ENCODE measurements at regions not wholly inside any gene's neighbourhood (a gene's known extent, or its start where the extent isn't known, plus 50 kb on each side); places are given as distances from the start of the nearest gene placed in this dataset.
"Not testable (repeated sequence)": the region's sequence is repeated elsewhere in the genome, so short reads cannot be mapped to it uniquely, and the experiment has no call there.

DNA sequence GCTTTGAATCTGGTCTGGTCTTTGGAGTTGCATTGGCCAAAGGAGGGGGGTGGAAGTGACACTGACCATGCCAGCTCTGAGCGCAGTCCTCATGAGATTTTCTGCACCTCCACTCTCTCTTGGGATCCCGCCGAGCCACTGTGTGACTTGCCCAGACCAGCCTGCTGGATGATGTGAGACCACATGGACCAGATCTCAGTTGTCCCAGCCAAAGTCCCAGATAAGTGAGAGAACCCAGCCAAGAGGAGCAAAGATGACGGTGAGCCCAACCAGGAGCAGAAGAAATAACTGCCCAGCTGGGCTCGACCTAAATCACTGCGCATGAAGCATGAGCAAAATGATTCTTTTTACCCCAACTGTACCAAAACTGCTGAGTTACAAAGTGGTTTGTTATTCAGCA, 96.5 kb upstream of the ERCC4 start:
- DNase-seq, result no peak

DNA sequence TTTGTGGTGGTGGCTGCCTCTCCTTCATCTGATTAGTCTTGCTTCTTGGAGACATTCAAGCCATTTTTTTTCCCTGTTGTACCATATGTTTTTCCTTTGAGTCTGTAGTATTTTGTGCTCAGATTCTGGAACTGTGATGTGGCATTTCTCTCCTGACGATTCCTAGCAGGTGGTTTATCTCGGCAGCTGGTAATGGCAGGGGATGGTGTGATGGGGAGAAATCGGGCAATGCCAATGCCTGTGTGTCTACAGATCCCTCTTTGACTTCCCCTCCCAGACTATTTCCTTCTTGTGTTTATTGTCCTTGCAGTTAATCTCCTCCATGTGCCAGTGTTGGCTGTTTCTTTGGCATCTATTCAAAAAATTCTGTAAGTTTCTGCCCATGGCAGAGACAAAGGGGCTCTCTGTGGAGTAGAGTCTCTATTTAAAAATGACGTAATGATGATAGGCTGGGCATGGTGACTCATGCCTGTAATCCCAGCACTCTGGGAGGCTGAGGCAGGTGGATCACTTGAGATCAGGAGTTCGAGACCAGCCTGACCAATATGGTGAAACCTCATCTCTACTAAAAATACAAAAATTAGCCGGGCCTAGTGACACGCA, 90.2 kb upstream of the ERCC4 start:
- no peak for DNase-seq

DNA sequence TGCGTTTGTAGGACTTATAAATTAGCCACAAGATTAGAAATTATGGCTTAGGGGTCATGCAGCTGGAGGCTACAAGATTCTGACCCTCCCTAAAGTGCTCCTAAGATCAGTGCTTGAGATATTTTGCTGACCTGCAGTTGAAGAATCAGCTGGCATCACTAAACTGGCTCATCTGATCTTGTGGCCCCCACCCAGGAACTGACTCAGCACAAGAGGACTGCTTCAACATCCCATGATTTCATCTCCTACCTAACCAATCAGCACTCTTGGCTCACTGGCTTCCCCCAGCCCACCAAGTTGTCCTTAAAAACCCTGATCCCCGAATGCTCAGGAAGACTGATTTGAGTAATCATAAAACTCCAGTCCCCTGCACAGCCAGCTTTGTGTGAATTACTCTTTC, 86.4 kb upstream of the ERCC4 start:
- DNase-seq, result no peak

DNA sequence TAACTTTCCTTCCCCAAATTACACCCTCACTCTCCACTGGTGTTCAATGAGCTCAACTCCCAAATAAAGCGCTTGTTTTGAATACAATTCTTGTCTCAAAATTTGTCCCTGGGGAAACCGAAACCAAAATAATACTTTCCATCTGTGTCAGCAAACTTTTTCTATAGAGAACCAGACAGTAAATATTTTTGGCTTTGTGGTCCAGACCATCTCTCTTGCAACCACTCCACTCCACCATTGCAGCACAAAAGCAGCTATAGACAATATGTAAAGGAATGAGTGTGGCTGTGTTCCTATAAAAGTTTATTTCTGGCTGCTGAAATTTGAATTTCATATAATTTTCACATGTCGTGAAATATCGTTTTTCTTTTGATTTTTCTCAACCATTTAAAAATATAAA, 84.6 kb upstream of the ERCC4 start:
- no peak for DNase-seq

DNA sequence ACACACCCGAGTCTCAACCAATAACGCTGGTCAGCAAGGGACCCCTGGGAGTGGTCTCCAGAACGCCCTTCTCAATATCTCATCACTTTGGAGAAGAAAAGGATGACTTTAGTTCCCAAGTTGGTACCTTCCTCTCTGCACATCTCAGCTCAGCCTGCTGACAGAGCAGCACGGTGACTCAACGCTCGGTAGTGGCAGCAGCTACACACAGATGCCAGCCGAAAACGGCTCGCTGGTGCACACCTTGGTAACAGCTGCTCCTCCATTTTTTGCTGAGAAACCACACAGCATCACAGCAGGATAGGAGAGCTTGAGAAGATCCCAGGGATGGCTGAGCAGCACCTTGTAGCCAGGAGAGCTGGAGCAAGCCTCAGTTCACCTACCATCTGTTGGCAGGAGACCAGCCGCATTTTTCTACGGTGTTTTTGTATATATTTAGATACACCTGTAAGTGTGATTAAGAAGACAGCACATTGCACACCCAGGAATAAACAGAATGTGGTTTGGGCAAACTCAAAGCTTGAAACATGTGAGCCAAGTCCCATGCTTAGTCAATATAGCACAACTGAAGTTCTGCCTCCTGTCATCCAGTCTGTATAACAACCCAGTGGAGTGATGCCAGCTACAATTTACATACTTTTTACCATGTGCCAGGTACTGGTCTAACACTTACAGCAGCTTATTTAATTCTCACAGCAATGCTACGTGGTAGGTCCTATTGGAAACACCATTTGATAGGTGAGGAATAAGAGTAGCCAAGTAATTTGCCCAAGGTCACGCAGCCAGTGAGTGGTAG, 83.8 kb upstream of the ERCC4 start:
- DNase-seq, result no peak

DNA sequence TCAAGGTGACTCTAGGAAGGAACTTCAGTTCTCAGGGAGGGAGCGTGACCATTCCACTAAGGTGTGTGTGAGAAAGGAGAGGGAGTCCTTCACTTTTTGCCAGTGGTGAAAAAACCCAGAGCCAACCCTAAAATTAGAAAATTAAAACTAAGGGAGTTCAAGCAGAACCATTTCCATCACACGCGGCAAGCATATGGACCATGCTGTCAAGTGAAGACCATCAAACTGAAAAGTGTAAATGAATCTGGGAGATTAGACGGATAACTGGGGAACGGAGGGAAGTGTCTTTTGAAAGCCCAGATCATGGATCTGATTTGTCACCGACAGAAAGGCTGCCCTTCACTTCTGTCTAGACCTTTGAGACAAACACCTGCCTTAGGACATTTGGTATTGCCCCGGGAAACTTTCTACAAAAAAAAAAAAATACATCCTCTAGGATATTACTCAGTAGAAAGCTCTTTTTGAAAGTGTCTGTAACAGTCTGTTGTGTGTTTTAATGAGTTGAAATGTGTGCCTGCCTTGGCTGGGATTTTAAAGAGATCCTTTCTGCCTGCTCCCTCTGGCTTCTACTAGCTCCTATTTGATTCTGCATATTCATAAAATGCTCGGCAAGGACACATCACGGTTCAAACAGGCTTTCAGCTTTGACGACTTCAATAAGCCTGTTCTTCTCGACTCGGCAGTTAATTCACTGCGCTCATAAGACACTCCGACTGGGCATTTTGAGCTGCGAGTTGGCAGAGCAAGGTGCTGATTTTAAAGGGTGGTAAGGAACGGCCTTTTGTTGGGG, 81.4 kb upstream of the ERCC4 start:
- no peak for DNase-seq

DNA sequence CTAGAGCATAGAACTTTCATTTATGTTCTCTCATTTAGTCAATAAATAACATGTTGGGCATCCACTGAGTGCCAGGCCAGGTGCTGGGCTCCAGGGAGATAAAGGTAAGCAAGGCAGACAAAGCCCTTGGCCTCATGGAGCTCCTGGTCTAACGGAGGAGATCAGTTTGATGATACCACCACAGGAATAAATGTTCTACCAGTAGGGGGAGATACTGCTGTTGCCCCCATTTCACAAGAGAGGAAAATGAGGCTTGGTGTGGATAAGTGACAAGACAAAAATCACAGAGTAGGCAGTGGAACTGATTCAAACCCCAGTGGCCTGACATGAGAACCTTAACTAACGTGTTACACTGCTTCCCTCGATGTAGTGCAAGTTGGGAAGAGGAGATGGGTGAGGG, 80.4 kb upstream of the ERCC4 start:
- DNase-seq, result no peak

DNA sequence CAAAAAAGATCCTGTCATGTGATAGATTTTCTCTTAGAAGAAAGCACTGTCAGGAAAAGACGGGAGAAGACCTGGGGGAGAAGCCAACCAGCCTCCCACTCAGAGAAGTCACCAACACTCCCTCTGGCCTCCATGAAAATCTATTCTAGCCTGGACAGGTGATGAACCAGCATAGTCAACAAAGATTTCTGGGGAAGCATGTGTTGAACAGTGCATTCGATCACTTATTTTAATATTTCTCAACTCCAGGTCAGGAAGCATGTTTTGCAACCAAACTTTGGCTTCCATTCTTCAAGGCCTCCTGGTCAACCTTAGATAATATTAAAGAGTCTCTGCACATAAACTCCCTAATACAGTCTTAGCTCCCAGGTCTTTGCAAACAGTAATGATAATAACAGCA, 74.7 kb upstream of the ERCC4 start:
- DNase-seq, result no peak

DNA sequence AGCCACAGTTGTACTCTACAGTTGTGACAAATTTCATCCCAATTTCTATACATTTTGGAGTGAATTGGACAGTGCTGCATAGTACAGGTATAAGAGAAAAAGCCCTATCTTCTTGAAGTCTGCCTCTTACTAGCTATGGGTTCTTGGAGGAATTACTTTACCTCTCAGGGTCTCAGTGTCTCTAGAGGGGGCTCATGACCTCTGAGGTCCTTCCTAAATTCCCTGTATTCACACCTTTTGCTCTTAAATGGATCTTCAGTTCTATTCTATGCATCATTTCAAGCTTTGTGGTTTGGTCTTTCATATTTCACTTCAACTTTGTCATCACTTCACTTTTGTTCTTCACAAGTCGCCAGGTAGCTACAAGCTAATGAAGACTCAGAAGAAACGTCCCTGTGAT, 71.2 kb upstream of the ERCC4 start:
- no peak for DNase-seq

DNA sequence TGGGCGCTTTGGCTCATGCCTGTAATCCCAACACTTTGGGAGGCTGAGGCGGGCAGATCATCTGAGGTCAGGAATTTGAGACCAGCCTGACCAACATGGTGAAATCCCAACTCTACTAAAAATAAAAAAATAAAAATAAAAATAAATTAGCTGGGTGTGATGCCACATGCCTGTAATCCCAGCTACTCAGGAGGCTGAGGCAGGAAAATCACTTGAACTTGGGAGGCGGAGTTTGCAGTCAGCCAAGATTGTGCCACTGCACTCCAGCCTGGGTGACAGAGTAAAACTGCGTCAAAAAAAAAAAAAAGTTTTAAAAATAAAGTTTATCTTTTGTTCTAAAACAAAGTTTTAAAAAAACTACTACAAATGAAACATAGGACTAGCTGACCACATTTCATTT, 69.8 kb upstream of the ERCC4 start:
- DNase-seq, result not testable (repeated sequence)

DNA sequence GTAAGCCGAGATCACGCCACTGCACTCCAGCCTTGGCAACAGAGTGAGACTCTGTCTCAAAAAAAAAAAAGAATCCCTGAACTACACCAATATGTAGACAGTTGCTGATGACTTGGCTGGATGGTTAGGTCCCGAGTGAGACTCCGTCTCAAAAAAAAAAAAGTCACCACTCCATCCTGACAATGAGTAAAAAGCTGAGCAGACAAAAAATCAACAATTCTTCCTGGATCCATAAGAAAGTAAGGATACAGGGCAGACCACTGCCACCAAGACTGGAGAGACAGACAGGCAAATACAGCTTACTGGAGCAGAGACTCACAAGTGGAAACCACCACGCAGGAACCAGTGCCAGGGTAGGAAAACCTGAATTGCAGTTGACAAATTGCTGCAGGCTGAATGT, 67.1 kb upstream of the ERCC4 start:
- no peak for DNase-seq

DNA sequence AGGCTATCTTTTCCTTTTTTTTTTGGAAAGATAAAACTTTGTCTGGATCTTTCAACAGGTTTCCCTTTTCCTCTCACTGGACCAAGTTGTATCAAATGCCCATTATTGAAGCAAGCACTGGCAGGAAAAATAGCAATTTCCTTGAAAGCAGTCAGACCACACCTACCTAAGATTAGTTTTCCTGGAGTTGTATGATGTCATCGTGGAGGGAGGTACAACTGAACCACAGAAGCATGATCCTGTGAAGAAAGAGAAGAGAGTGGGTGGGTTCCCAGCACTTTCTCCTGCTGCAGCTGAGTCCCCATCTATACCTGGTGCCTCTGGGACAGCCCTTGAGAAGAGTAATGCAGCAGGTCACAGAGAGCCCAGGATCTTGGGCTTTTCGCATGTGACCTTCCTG, 63.6 kb upstream of the ERCC4 start:
- no peak for DNase-seq

DNA sequence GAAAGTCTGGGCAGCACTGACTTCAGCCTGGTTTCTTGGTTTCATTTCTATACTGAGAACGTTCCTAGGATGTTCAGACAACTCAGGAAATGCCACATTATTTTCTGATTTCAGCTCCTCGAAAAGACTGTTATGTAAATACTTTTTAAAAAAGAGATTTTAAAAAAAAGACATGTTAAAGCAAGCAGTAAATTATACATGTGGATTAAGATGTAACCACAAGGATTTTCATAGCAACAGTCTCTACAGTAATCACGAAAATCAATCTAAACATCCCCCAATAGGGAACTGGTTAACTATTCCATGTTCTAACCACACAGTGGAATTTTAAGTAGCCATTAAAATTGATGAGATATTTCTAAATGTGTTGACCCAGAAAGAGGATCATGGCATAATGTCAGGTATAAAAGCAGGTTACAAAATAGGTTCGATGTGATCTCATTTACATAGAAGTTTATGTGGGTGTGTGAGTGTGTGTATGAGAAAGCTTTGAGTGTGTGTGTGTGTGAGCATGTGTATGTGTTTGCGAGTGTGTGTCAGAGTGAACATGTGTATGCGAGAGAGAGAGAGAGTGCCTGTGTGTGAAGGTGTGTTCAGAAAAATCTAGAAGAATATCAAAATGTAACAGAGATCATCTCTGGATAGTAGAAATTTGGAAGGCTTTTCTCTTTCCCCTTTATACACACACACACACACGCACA, 63.0 kb upstream of the ERCC4 start:
- DNase-seq, result no peak

DNA sequence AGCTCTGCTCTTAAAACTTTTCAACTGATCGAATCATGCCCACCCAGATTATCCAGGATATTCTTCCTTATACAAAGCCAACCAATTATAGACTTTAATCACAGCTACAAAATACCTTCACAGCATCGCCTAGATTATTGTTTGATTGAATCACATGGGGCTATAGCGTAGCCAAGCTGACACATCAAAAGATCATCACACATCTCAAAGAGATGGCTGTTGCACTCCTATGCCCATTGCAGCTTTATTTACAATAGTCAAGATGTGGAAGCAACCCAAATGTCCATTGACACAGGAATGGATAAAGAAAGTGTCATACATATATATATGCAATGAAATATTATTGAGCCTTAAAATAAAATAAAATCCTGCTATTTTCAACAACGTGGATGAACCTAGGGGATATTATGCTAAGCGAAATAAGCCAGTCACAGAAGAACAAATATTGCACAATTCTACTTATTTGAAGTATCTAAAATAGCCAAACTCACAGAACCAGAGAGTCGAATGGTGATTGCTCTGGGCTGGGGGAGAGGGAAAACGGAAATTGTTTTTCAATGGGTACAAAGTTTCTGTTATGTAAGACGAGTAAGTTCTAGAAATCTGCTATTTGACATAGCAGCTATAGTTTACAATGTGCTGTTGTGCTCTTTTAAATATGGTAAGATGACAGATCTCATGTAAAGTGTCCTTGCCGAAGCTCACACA, 60.9 kb upstream of the ERCC4 start:
- DNase-seq, result no peak

DNA sequence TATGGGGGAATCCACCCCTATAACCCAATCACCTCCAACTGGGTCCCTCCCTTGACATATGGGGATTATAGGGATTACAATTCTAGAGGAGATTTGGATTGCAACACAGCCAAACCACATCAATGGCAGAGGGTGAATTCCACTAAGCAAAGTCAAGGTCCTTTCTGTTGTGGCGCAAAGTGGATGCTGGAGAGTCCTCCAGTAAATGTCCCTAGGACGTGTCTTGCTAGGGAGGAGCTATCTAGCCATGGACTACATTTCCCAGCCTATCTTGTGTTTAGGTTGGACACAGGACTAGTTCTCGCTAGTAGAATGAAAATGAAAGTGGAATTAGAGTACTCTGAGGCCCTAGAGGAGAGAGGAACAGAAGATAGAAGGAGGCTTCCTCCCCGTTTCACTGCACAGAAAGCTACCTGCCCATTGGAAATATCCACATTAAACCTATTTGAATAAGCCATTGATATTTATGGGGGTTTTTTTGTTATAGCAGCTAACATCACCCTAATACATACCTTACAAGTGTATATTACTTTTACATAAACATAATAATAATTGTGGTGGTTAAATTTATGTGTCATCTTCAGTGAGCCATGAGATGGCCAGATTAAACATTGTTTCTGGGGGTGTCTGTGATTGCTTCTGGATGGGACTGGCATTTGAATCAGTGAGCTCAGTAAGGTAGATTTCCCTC, 56.7 kb upstream of the ERCC4 start:
- DNase-seq, result no peak

DNA sequence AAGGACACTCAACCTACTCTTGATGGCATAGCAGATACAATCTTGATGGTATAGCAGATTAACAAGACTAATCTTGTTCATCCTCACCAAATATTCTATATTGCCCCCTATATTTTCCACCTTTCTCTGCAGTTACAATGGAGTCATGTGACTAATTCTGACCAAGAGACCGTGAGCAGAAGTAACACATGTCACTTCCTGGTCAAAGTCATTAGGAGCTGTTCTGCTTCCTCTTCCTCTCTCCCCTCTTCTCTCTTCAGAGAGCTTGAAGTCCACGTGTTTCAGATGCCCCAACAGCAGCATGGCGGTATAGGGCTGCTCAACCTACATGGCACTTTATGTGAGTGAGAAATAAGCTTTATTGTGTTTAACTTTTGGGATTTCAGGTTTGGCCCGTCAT, 55.3 kb upstream of the ERCC4 start:
- DNase-seq, result no peak

DNA sequence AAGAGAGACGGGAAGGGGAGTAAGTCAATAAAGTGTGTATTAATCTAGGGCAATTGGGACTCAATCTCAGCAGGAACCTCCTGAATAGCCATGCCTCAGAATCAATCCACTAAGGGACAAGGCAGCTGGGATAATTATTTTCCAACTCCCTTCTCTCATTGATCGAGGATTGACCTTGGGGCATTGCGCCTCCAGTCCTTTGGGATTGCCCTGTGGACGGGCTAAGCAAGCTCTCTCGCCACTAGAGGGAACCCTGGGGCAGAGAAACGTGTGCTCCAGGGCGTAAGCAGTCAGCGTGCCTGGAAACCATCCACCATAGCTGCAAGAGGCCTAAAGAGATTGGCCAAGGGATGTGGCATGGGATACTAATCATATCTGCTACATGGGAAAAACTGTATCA, 53.9 kb upstream of the ERCC4 start:
- peak; percentile 50 for DNase-seq

Data from NCI-H526 treated with DMSO at 0.1 percent for 48 hours (cell line).